AG04449 (cell line): ENCODE measurements at regions not wholly inside any gene's neighbourhood (a gene's known extent, or its start where the extent isn't known, plus 50 kb on each side); places are given as distances from the start of the nearest gene placed in this dataset.
"Not testable (repeated sequence)": the region's sequence is repeated elsewhere in the genome, so short reads cannot be mapped to it uniquely, and the experiment has no call there.

ENCODE experiments used
- CTCF ChIA-PET: fragments of 350-600 bp; formaldehyde crosslinking; extraction: SDS; loops from one replicate; lab custom pipeline; 2021; ENCODE audit warnings: antibody characterized with exemption; lab: Yijun Ruan, JAX
- POLR2A ChIA-PET: fragments of 400-600, 350-600 bp; formaldehyde crosslinking; extraction: SDS; loops from one replicate; lab custom pipeline; 2020; ENCODE audit warnings: antibody characterized with exemption, inconsistent platforms; lab: Yijun Ruan, JAX
- DNase-seq: peaks from one replicate; pipeline ENCODE4 v3.0.0-alpha.2; 2010; ENCODE audit warnings: low read depth, low spot score
- H3K4me3 ChIP-seq: 2 replicates; pipeline ENCODE4 v1.5.1; 2011; ENCODE audit warnings: low read depth, mild to moderate bottlenecking, control low read depth, low read length
- TF ChIP-seq, protein P1 (sequence below): IDR thresholded peaks from one replicate; pipeline ENCODE4 v1.5.1; 2011; ENCODE audit warnings: mild to moderate bottlenecking, moderate library complexity, low read length, control low read depth, inconsistent platforms; ENCODE audit not compliant: insufficient read depth; ENCODE audit errors: missing control alignments

GRCh38 chr11:116030697-116031331, 526.6 kb upstream of the CADM1 start:
- CTCF ChIA-PET, result no interaction called here

DNA sequence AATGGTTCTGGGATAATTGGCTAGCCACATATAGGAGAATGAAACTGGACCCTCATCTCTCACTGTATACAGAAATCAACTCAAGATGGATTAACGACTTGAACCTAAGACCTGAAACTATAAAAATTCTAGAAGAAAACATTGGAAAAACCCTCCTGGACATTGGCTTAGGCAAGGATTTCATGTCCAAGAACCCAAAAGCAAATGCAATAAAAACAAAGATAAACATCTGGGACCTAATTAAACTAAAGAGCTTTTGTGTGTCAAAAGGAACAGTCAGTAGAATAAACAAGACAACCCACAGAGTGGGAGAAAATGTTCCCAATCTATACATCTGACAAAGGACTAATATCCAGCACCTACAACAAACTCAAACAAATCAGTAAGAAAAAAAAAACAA, 524.3 kb upstream of the CADM1 start:
- H3K4me3 ChIP-seq, POLR2A ChIA-PET, DNase-seq, CTCF ChIA-PET: not testable (repeated sequence)

More at GRCh38 chr11:116030697-116031331, 526.6 kb upstream of the CADM1 start:
- TF ChIP-seq, protein P1, sequence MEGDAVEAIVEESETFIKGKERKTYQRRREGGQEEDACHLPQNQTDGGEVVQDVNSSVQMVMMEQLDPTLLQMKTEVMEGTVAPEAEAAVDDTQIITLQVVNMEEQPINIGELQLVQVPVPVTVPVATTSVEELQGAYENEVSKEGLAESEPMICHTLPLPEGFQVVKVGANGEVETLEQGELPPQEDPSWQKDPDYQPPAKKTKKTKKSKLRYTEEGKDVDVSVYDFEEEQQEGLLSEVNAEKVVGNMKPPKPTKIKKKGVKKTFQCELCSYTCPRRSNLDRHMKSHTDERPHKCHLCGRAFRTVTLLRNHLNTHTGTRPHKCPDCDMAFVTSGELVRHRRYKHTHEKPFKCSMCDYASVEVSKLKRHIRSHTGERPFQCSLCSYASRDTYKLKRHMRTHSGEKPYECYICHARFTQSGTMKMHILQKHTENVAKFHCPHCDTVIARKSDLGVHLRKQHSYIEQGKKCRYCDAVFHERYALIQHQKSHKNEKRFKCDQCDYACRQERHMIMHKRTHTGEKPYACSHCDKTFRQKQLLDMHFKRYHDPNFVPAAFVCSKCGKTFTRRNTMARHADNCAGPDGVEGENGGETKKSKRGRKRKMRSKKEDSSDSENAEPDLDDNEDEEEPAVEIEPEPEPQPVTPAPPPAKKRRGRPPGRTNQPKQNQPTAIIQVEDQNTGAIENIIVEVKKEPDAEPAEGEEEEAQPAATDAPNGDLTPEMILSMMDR, result no peak
- POLR2A ChIA-PET, result no interaction called here
- no peak overlapping the region for H3K4me3 ChIP-seq
- DNase-seq, result no peak

DNA sequence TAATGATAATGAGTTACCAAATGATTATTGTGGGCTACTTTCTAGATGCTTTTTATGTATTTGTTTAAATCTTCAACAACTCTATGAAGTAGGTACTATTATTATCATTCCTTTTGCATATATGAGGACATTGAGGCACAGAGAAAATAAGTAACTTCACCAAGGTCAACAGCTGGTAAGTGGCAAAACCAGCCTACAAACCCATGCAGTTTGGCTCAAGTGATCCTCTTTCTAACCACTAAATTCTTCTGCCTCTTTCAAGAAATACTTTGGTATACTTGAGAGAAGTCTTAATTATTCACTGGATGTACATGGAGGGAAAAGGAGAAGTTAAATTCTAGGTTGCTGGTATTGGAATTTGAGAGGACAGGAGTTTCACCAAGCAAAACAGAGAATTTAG, 495.2 kb upstream of the CADM1 start:
- no peak overlapping the region for H3K4me3 ChIP-seq
- TF ChIP-seq, protein P1, result no peak
- POLR2A ChIA-PET, result no interaction called here
- no peak for DNase-seq
- CTCF ChIA-PET, result no interaction called here

DNA sequence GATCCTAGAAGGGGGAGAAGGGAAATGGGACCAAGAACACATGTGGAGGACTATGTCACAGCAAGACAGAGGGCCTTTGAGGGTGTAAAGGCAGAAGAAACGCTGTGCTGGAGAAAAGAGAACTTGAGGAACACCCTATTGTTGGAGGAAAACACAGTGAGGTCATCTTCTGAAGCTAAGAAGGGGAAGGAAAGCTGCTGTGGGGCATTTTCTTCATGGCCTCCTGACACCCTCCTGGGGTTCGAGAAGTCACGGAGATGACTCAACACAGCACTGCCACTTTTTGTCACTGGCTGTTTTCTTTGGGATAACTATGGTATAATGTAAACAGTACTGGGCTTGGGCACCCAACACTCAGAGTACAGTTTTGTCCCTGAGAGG, 492.6 kb upstream of the CADM1 start:
- ChIA-PET POLR2A (no interaction called here), CTCF (no interaction called here)
- TF ChIP-seq, protein P1, result no peak
- DNase-seq, result no peak
- H3K4me3 ChIP-seq, result no peak overlapping the region

- TF ChIP-seq, protein P1, result no peak
- no peak for DNase-seq
- CTCF ChIA-PET, result no interaction called here
- no peak overlapping the region for H3K4me3 ChIP-seq
- POLR2A ChIA-PET, result no interaction called here
Observed at GRCh38 chr11:115996125-115996807, 492.1 kb upstream of the CADM1 start.

GRCh38 chr11:115993590-115993989, 489.4 kb upstream of the CADM1 start:
- POLR2A ChIA-PET, result no interaction called here
- no peak for DNase-seq
- TF ChIP-seq, protein P1, result no peak
- CTCF ChIA-PET, result no interaction called here
- no peak overlapping the region for H3K4me3 ChIP-seq
